ENCODE measurements at regions not wholly inside any gene's neighbourhood (a gene's known extent, or its start where the extent isn't known, plus 50 kb on each side); places are given as distances from the start of the nearest gene placed in this dataset.
"Not testable (repeated sequence)": the region's sequence is repeated elsewhere in the genome, so short reads cannot be mapped to it uniquely, and the experiment has no call there.

- no peak for DNase-seq (ENCODE audit: low read depth in 2 of 3, low spot score in 2 of 3)
Measured at GRCh38 chr7:17083392-17084165, 201.8 kb upstream of the AGR3 start.

DNA sequence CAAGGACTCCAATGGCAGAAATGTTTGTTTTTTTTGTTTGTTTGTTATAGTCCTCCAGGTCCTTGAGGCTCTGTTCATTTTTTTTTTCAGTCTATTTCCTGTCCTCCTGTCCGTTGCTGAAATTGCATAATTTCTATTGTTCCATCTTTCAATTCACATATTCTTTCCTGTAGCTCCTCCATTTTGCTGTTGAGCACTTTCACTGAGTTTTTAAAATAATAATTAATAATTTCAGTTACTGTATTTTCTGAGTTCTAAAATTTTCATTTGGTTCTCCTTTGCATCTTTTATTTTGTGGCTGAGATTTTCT is 202.3 kb upstream of the AGR3 start:
- no peak for DNase-seq (ENCODE audit: low read depth in 2 of 3, low spot score in 2 of 3)

DNA sequence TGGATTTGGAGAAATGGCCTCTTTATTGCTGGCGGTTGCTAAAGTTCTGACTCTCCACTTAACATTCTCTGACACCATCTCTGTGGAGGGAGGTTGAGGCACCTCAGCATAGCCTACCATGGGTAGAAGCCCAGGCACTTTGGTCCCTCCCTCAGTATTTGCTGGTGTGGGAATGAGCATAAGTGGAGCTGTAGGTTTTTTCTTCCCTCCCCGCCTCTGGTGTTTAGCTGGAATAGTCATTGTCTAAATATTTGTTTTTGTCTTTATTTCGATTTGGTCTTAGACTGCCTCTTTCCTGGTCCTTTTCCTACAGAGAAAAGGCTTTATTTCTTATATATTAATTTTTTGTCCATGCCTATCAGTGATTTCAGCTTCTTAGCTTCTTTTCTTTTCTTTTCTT is 203.4 kb upstream of the AGR3 start:
- no peak for DNase-seq (ENCODE audit: low read depth in 2 of 3, low spot score in 2 of 3)

DNA sequence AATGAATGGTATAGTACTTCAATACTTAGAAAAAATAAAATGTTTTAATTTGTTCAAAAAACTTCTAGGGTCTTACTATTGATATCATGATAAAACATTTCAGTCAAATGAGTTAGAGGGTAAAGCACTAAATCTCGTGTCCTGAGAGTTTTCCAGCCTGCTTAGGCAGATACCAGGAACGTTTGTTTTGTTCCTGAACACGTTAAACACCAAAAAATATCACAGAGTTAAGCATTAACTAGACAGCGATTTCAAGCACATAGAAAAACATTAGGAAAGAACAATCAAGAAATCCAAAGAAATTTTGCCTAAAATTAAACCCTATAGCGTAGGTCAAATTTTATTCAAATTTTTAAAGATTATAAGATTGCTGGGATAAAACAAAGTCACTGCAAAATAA is 204.6 kb upstream of the AGR3 start:
- DNase-seq (ENCODE audit: low read depth in 2 of 3, low spot score in 2 of 3) = no peak

DNA sequence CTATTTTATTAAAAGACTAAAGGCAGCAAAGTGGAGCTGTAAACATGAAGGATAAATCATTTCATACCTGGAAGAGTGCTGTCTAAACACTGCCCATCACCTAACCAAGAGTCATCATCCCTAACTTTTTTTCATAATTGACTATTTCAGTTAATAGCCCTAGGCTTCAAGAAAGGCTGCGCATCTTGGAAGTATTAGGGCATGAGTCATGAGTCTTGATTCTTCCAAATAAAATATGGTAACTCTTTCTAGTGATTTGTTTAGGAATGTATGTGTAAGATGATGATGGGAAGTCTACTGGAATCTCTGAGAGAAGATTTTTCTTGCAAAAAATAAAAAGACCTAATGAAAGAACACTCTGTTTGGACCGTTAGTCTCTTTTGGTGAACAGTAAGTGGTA is 207.7 kb upstream of the AHR start:
- no peak for DNase-seq (ENCODE audit: low read depth in 2 of 3, low spot score in 2 of 3)

- DNase-seq (ENCODE audit: low read depth in 2 of 3, low spot score in 2 of 3) = peak in 1 of 3 donors; percentile 53
Measured at GRCh38 chr7:17093461-17093860, 205.0 kb upstream of the AHR start.

DNA sequence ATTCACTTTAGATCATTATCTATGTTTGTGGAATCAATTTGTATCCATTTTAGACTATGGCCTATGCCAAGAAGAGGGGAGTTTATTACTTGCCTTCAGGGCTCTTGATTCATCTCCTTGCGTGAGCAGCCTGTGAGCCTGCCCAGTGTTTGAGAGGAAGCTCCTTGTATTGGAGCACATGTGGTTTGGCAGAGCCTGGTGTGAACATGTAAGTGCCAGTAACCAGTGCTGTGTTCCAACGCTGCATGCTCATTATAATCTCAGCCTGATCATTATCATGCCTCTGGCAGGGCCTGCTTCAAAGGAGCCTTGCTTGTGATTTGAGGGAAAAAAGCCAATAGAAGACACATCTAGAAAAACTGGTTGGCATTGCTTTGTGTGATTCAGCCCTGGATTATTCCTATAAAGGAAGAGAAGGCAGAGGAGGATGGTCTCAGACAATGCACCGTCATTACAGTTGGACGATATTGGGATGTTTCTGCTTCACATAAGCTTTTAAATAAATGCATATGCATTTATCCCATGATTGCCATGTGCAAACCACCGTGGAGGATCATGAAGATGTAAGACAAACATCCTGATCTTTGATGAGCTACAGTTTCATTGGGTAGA is 203.4 kb upstream of the AHR start:
- no peak for DNase-seq (ENCODE audit: low read depth in 2 of 3, low spot score in 2 of 3)

- DNase-seq (ENCODE audit: low read depth in 2 of 3, low spot score in 2 of 3) = no peak
Measured at GRCh38 chr7:17095931-17096330, 202.5 kb upstream of the AHR start.

DNA sequence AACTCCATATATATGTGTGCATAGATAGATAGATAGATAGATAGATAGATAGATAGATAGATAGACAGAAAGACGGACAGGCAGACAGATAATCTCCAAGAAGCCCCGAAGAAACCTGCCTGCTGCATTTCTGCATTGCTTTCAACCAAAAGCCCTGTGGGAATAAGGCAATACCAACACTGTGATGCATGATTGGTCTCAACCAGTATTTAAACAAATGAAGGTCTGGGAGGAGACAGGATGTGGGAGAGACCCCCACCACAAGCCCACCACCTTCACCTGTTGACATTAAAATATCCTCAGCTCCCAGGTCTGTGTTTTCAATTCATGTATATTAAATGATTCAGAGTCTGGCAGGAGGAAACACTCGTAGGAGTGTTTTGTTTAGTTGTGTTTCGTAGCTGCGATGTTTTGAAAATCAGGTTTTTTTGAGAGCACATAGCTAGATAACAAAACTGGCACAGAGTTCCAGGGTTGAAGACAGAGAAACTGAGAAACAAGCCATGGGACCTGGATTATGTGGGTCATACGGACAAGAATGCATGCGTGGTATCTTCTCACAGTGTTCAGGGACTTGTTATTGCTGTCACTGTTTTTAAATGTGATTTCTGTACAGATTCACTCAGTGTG is 200.7 kb upstream of the AHR start:
- DNase-seq (ENCODE audit: low read depth in 2 of 3, low spot score in 2 of 3) = no peak

DNA sequence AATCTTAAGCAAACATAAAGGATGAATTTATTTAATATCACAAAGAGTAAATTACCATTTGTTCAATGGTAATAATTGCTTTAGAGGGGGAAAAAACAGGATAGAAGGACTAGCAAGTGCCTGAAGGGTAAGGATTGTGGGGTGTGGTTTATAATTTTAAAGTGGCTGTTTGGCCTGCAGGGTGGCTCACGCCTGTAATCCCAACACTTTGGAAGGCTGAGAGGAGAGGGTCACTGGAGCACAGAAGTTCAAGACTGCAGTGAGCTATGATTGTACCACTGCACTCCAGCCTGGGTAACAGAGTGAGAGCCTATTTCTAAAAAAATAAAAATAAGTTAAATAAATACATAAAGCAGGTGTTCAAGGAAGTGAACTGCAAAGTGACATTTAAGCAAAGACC is 199.9 kb upstream of the AHR start:
- DNase-seq (ENCODE audit: low read depth in 2 of 3, low spot score in 2 of 3) = no peak

DNA sequence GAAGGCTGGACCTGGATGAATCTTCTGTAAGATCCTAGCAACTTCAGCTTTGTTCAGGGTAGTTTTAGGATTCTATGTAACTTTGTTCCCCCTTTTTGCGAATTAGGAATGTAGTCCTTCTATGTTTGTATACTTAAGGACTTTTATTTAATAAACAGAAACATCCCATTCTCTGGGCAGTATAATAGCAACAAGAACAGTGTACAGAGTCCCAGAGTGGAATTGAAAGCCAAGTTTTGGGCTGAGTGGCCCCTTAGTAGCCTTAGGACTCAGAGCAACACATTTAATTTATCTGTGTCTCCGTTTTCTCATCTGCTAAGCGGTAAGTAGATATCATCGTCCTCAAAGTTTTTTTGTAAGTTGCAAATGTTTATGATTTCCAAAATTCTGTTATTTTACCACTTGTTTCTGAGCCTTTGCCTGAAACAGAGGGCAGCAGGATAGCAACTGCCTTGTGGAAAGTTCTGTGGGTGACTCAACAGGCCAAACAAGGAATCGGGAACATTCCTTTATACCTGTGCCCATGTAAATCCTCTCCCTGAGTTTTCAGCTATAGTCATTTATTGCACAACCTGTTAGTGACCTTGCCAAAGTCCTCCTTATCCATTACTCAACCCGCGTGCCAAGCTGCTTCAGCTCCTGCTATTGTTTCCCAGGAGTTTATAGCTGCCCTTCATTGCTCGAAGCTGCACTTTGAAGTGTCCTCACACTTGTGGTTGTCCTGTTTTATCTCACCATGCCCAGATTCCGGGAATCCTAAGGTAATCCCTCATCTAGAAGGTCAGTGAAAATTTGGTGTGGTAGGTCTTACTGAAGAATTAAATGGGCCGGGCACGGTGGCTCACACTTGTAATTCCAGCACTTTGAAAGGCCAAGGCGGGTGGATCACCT is 199.1 kb upstream of the AHR start:
- no peak for DNase-seq (ENCODE audit: low read depth in 2 of 3, low spot score in 2 of 3)

GRCh38 chr7:17099974-17100509 is 198.4 kb upstream of the AHR start:
- not testable (repeated sequence) for DNase-seq (ENCODE audit: low read depth in 2 of 3, low spot score in 2 of 3)

DNA sequence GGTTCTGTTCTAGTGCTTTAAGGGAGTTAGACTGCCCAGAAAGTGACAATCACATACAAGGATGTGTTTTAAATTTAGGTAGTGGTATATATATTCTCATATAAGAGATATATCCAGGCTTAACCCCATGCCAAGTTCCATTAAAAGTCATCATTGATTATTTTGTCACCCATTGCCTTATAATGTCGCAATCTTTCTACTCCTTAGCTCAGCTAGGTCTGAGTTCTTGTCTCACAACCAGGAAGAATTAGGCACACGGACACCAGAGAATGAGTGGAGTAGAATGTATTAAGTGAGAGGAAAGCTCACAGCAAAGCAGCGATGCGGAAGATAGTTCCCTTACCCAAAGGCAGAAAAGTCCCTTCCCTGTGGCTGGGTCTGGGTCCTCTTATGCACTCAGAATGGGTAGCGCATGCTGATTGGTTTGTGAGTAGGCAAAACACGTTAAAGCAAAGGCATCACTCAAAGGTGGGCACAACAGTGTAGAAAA is 197.2 kb upstream of the AHR start:
- DNase-seq (ENCODE audit: low read depth in 2 of 3, low spot score in 2 of 3) = no peak

DNA sequence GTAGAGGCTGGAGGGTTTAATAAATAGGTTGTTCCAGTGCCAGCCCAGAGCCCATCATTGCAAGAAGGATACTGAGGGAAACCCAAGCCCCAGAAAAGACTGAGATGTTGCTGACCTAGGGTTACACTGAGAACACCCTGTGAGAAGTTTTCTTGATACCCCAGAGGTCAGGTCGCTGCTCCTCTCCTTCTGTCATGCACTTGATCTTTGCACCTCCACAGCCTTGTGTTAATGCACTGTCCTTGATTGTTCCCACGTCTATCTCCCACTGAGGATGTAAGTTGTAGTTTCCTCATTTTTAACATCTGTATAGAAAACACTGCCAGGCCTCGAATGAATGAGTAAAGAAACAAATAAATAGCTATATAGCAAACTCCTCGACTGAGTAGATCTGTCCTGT is 195.3 kb upstream of the AHR start:
- DNase-seq (ENCODE audit: low read depth in 2 of 3, low spot score in 2 of 3) = no peak

GRCh38 chr7:17103984-17104383 is 194.5 kb upstream of the AHR start:
- DNase-seq (ENCODE audit: low read depth in 2 of 3, low spot score in 2 of 3) = no peak

GRCh38 chr7:17104419-17104818 is 194.0 kb upstream of the AHR start:
- no peak for DNase-seq (ENCODE audit: low read depth in 2 of 3, low spot score in 2 of 3)

DNA sequence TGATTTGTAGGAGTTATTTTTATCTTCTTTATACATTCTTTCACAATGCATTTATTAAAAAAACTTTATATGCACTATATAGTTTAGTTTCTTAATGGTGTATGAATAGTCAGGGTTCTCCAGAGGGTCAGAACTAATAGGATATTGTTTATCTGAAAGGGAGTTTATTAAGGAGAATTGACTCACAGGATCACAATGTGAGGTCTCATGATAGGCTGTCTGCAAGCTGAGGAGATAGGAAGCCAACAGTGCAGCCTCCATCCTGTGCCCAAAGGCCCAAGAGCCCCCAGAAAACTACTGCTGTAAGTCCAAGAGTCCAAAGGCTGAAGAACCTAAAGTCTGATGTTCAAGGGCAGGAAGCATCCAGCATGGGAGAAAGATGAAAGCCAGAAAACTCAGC is 192.8 kb upstream of the AHR start:
- DNase-seq (ENCODE audit: low read depth in 2 of 3, low spot score in 2 of 3) = no peak

- no peak for DNase-seq (ENCODE audit: low read depth in 2 of 3, low spot score in 2 of 3)
Measured at GRCh38 chr7:17108049-17108584, 190.3 kb upstream of the AHR start.

DNA sequence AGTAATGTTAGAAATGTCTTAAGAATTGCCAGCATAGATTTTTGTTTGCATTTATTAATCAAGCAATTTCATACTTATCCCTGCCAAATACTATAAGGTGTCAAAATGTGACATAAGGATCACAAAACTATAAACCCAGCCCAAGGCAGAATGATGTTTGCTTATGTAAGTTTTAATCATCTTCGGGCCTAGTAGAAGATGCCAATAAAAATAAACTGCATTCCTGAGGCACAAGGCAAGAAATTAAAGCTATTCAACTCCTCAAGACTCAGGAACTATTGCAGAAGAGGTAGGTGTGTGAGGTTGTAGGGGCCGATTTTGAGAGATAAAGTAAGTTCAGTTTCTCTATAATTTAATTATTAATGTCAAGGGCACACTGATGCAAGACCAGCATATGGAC is 189.4 kb upstream of the AHR start:
- DNase-seq (ENCODE audit: low read depth in 2 of 3, low spot score in 2 of 3) = no peak

DNA sequence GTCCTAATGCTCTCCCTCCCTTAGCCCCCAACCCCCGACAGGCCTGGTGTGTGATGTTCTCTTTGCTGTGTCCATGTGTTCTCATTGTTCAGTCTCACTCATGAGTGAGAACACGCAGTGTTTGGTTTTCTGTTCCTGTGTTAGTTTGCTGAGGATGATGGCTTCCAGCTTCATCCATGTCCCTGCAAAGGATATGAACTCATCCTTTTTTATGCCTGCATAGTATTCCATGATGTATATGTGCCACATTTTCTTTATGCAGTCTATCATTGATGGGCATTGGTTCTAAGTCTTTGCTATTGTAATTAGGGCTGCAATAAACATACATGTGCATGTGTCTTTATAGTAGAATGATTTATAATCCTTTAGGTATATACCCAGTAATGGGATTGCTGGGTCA is 184.7 kb upstream of the AHR start:
- not testable (repeated sequence) for DNase-seq (ENCODE audit: low read depth in 2 of 3, low spot score in 2 of 3)

- DNase-seq (ENCODE audit: low read depth in 2 of 3, low spot score in 2 of 3) = no peak
Measured at GRCh38 chr7:17118412-17118811, 180.0 kb upstream of the AHR start.

Data from hematopoietic multipotent progenitor cell (in vitro differentiated cells).